HEK293T (cell line): ENCODE measurements at regions not wholly inside any gene's neighbourhood (a gene's known extent, or its start where the extent isn't known, plus 50 kb on each side); places are given as distances from the start of the nearest gene placed in this dataset.

ENCODE experiments used
- CTBP1 ChIP-seq: fragments of 450-650 bp; IDR thresholded peaks from 2 replicates; pipeline ENCODE4 v1.6.1; 2016; ENCODE audit warnings: borderline replicate concordance
- FOXA1 ChIP-seq: fragments of 450-650 bp; IDR thresholded peaks from 2 replicates; pipeline ENCODE4 v1.6.1; 2016; ENCODE audit warnings: mild to moderate bottlenecking
- FOXM1 ChIP-seq: fragments of 450-650 bp; IDR thresholded peaks from 2 replicates; pipeline ENCODE4 v1.6.1; 2017; ENCODE audit warnings: mild to moderate bottlenecking, borderline replicate concordance
- L3MBTL2 ChIP-seq: fragments of 450-650 bp; conservative IDR thresholded peaks from 2 replicates; pipeline ENCODE4 v1.6.1; 2016; ENCODE audit warnings: mild to moderate bottlenecking
- SP1 ChIP-seq: fragments of 450-650 bp; IDR thresholded peaks from 2 replicates; pipeline ENCODE4 v1.6.1; 2017
- TF ChIP-seq, protein P1 (sequence below): fragments of 450-650 bp; IDR thresholded peaks from 2 replicates; pipeline ENCODE4 v1.6.1; 2016

DNA sequence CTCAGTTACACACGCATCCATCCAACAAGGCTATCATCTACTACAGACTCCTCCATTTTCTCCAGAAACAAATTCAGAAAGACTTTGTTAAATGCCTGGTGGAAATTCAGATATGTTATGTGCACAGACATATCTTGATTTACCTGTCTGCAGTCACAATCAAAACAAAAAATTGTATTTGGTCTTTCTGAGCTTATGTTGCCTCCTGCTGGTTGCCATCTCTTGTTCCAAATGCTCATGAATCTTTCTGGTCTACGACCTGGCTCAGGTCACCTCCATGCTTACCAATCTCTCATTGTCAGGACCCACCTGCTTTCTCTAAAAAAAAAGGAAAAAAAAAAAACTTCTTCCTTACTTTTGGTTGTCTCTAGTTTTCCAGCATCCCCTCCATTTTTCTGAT lies 169.2 kb upstream of the PLXNC1 start:
- TF ChIP-seq FOXA1 (no peak), SP1 (no peak), L3MBTL2 (no peak), FOXM1 (no peak), CTBP1 (no peak)
- TF ChIP-seq, protein P1, sequence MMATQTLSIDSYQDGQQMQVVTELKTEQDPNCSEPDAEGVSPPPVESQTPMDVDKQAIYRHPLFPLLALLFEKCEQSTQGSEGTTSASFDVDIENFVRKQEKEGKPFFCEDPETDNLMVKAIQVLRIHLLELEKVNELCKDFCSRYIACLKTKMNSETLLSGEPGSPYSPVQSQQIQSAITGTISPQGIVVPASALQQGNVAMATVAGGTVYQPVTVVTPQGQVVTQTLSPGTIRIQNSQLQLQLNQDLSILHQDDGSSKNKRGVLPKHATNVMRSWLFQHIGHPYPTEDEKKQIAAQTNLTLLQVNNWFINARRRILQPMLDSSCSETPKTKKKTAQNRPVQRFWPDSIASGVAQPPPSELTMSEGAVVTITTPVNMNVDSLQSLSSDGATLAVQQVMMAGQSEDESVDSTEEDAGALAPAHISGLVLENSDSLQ: no peak
